ENCODE measurements at regions not wholly inside any gene's neighbourhood (a gene's known extent, or its start where the extent isn't known, plus 50 kb on each side); places are given as distances from the start of the nearest gene placed in this dataset.

DNA sequence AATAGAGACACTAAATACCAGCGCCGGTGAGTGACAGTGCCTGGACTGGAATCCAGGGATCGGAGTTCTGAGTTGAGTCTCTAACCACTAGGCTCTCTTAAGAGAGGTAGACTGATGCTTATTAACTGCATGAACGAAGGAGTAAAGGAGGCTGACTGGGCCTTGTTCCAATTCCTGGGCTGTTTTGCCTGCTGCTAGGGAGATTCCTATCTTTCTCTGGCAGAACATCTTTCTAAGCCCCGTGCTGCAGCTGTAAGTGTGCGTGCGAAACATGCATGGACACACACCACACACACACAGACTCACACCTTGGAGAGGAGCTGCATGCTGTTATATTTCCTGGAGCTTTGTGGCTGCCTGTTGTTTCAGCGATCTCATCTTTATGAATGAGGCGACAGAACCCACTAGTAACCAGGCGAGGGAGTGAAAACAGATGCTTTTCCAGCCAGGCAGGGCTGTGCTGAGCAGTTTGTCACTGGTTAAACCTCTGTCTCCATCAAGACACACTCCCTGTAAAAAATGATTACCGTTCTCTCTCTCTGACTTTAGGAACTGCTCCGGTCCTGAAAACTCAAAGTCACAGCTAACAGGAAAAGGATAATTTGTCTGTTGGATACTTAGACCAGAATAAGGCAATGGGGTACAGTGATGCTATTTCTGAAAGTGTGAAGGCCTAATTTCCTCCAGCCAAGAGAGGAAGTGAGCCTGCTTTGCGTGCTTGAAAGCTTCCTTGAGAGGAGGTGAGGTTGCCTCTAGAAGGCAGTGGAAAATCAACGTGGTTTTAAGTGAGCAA, 157.4 kb upstream of the ZNF217 start:
- no peak for TF ChIP-seq YY1 (IDR thresholded peaks at IDR 0.05; ENCODE audit: insufficient read depth, insufficient read length)
- TF ChIP-seq SUZ12 (IDR thresholded peaks at IDR 0.05; ENCODE audit: extremely low read depth, insufficient read depth, insufficient read length): no peak
